ENCODE measurements at regions not wholly inside any gene's neighbourhood (a gene's known extent, or its start where the extent isn't known, plus 50 kb on each side); places are given as distances from the start of the nearest gene placed in this dataset.

DNA sequence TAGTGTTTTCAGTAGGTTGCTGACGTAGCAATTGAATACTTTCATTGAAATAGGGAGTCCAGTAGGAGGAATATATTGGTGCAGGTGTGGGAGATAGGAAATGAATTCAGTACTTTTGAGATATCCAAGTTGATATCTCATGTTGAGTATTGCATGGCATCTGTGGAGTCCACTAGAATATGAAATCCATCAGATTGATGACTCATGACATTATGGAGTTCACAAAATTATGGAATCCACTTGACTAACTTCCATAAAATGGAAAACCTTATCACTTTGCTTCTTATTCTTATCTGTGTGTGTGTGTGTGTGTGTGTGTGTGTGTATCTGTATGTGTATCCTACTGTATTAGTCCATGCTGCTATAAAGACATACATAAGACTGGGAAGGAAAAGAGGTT, 513.5 kb upstream of the ZEB2 start:
- no peak for DNase-seq

DNA sequence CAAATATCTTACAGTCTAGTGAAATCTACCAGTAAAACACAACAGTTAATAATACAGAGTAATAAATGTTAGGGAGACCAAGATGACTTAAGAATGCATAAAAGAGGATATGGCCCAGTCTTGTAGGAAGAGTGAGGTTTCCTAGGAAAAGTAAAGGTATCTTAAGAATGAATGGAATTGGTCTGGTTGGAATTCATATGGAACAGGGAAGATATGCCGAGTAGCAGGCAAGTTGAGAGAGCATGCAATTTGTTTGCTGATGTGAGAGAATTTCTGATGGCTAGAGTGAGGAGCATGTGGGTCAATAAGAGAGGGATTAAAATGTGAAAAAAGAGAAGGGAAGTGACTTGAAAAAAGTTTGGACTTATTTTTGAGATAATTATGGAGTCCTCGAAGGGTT, 512.9 kb upstream of the ZEB2 start:
- DNase-seq, result no peak

DNA sequence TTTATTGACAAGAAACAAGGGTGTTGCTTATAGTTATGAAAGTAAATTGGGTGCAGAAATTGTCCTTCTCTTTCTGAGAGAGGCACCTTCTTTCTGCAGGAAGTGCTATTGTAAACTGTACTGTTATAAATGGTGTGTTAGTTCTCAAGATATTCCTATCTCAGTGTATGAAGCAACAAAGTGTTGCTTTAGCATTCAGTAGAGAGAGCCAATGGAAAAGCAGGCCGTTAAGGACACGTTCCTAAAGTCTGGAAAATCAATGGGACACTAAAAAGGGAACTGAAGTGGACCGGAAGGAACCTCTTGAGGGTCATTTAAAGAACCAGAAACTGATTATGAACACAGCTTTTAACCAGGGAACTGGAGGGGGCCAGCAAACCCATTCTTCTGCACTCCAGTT, 510.0 kb upstream of the ZEB2 start:
- DNase-seq, result no peak

DNA sequence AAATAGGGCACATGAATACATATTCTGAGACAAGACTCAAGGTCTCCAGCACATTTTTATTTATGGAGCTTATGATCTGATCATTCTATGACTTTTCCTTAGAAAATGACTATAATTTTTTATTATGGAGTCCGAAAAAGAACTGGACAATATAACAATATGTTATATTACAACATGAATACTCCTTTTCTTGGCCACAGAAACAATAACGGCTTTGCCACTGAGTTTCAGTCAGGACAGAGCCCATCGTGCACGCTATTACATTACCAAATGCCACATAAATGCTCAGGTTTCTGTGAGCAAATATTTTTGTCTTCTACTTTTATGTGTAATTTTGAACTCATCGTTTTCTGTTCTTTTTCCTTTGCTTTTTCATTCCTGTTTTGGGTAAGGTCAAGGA, 509.2 kb upstream of the ZEB2 start:
- DNase-seq, result no peak

DNA sequence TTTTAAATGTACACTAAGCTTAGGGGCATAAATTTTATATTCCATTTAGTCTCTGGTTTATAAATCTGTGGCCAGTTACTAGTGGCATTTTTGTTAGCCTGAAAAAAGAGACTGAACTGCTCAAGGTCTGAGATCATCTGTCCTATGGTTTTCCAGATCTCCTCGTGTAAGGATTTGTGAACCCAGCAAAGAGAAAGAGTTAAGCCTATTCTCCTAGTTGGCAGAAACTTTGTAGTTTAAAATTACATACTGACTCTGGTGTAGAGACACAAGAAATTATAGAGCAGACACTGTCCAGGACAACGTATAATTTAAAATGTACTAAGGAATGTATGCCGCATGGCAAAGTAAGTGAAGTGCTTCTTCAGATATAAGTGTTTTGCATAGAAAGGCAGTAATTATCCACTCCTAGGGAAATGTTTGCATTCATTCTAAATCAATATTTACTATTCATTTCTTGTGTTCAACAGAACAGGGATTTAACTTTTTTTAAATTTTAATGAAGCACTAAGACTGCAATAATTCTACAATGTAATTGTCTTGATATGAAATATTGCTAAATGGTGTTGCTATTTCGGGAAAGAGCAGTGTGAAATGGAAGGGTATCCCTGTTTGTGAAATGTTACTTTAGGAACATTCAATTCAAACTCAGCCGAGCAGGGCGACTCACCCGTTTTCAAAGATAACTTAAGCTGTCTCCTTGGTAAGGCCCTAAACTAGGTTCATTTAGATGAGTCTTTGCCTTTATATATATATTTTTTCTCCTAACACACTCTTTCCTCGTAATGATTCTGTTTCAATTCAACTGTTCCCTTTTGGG, 508.4 kb upstream of the ZEB2 start:
- DNase-seq, result no peak

DNA sequence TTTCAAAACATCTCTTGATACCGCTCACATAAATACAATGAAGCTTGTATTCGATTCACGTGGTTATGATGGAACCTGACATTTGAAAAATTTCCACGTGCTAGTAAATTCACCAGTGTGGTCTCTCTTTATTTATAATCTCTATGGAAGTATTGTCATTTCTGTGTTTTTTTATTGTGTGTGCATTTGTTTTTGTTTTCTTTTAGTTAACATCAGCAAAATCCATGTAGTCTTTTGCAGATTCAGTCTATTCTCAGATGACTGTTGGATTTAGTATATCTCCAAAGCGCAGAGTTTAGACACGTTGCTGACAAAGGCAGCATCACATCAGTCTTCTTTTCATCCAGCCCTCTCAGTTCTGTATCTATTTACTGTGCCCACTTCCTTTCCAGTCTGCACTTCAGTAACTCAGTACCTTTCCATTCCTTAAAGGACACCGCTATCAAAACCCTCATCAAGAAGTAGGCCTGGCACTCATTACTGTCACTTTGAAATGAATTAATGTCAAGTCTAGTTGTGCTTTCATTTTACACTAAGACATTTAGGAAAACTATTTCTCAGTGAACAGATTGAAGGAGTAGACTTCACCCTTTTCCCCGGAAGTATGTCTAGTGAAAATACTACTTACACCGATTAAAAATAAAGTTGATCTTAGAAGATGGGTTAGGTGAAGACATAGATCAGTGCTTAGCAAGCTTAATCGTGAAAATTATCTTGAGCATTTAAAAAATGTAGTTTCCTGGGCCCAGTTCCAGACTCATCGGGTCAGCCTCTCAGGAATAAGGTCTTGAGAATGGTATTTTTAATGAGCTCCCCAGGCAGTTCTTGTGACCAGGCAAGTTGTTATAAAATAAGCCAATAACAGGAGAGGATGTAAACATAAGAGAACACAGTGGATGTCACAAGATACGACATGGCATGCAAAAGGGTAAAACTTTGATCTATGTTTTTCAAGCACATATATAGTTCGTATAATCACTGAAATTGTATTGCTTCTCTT, 506.8 kb upstream of the ZEB2 start:
- DNase-seq, result no peak

DNA sequence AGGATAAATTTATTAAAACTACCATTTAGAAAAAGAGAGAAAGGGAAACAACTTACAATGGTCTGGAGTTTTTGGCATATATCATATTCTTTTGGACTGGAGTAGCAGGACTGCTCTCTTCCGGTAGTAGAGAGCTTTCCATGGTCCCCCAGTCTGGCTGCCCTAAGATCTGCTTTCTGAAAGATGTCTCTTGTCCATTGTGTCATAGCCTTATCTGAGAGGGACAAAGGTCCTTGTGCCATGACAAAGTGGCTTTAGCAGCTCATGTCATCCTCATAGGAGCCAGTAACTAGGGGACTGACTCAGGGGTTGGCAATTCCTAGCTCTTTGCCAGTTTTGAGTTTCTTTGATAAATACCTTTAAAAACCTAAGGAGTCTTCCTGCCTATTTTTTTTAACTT, 505.5 kb upstream of the ZEB2 start:
- DNase-seq, result no peak

DNA sequence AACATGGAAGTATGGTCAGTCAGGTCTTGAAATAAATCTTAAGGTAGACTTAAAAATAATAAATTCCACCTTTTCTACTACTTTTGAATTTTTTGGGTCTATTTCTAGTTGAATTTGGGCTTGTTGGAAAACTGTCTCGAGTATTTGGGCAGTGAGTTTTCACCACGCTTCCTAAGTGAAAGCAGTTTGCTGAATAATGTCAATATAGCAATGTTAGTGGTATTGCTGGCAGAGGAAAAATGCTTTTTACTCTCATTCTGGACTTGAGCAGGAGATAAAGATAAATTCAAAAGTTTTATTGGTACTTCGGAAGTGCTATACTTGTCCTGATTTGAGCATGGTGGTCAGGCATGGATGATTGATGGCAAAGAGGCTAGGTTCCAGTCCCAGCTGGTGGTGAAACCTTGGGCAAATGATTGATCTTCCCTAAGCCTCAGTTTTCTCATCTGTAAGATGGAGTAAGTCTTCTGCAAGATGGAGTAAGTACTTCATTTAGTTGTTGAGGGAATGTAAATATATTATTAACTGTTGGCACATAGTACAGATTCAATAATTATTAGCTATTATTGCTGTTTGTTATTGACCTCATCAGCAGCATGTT, 503.5 kb upstream of the ZEB2 start:
- no peak for DNase-seq

DNA sequence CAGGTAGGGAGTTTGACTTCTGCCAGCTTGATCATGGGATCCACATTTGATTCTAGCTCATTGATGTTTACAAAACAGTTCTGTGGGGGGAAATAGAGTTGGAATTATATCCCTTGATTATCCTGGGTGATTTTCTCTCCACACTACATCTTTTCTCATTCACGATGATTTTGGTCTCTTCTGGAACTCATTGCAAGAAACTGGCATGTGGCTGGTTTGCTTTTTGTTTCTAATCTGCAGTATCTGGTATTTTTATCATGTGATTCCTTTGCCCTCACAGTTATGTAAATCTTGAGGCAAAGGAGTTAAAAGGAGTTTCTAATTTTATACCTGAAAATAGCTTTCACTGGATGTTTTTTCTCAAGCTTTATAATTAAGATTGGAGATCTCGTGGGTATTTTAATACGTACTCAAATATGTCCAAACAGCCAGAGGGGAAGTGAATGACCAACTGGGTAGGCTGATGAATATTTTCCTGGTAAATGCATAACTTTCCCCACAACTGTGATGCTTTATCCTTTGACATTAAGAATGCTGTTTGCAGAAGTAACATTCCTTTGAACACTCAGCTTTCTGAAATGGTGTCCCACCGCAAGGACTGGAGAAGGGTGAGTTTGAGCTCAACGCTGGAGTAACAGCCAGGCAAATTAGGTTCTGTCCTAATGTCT, 502.9 kb upstream of the ZEB2 start:
- DNase-seq, result no peak

DNA sequence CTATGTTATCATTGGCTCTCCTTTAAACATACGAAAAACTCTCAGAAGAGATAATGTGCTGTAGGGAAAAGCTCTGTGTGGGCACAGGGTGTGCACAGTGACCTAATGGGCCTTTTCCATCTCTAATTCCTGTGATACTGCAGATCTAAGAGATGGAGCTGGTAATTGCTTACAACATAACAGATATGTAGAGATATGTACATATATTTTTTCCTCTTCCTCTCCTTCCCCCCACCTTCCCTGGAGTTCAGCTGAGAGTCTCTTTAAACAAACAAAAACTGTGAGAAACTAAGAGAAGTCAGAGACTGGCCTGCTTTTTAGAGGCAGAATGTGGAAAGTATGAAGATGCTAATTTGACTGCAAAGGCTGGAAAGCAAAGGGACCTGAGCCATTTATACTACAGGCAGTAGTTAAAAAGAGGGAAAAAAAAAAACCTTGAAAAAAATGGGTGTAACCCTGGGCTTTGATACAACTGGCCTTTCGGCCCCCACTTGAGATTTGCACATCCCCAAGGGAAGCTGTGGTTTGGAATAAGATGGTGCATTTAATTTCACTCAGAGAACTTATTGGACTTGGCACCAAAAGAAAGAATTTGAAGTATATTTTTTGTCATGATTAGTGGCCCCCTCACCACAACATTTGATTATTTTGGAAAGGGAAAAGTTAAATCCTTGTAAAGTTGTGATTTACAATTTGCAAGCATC, 502.2 kb upstream of the ZEB2 start:
- DNase-seq, result no peak

DNA sequence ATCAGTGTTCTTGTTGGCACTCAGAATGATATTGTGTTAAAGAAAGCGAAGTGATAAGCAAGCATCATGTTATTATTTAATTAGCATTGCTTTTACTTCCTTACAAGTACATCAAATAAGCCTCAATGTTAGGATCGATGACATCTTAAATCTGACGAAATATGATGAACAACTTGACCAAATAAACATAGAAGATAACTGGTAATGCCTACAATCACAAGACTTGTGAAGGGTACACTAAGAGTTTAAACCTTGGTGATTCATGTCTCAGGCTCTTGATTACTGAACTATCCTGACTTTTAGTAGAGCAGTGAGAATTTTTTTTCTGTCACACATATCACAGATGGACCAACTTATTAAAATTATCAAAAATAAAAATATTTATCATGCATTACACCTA, 500.8 kb upstream of the ZEB2 start:
- no peak for DNase-seq

DNA sequence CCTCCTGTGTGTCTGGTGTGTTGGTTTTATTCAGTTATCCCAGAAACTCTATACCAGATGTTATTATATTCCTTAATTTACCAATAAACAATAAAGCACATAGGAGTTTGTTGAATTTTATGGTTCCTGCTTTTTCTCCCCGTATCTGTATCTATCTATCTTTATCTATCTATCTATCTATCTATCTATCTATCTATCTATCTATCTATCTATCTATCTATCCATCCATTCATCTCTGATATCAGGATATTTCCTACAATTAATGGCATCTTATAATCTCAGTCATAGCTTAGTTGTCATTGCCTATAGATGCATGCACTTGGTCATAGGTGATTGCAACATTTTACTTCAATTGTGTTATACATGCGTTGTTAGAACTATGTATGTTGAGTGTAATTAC, 500.2 kb upstream of the ZEB2 start:
- DNase-seq, result no peak

DNA sequence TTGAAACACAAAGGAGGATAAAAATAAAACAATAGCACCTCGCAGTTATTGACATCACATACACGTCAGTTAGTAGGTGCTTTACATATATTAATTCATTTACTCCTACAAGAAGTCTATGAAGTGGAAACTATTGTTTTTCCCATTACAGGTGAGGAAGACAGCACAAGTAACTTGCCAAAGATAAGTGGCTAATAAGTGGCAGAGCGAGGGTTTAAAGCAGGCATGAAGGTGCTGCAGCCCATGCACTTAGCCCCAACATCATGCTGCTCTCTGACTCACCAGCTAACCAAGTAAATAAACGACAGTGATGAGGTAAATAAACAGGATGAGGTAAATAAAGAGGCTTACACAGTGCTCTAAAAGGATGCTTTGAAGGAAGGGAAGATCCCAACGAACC, 498.6 kb upstream of the ZEB2 start:
- no peak for DNase-seq

DNA sequence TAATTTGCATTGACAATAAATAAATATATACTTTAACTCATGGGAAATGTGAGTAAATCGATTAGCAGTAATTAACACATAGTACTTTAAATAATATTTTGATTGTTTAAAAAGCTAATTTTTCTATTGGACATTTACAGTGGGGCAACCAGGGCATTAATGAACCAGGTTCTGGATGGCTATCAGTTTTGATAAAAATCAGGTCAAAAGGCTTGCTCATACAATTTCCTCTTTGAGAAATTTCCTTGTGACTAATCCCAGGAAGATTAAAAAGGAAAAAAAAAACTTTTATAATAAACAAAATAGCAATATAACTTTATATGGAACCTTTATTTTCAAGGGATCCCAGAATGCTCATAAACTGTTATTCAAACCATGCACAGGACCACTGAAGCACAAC, 497.2 kb upstream of the ZEB2 start:
- no peak for DNase-seq

DNA sequence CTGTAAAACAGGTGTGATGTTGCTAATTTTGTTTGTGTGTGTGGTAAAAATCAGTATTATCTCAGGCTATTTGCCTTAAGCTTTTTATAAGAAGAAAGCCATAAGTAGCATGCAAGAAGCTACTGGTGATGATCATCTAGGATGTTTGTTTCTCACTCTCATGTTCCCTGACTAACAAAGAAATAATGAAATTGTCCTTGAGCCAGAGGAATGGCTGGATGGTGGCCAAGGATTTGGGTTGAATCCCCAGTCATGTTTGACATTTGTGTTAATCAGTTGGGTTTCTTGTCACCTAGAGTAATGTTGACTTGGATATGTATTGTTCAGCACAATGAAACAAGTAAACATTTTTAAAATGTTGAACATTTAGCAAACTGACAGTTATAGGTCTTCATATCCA, 496.8 kb upstream of the ZEB2 start:
- no peak for DNase-seq

DNA sequence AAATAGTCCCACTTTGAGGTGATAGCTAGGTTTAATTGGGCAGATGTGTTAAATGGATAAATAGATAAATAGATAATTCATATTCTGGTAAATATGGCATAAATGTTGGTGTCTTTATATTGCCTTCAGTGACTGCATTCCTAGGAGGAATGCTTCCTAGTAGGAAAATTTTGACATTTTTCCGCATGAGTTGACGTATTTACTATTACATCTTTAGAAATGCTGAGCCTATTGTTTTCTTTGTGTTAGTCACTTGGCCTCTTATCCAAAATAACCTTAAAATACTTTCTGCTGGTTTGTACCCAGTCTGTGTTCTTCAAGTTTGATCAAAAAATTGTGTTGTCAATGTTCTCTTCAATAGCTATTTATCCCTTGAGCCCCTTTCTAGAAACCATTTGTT, 495.6 kb upstream of the ZEB2 start:
- DNase-seq, result no peak

DNA sequence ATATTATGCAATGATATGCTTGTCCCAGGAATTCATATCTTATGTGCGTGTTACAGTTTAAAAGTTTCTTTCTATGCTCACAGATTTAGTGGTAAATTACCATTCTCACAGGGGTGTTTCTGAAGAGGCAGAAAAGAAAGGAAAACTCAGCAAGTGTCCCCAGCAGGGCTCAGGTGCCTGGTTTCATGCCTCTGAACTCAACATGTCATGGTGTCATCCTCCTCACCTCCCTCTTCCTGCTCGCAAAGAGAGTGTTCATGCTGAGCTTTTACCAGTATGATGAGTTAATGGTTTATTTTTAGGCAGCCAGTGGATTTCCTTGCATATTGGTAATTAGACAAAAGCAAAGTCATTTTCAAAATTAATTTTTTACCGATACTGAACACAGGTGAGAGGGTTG, 492.9 kb upstream of the ZEB2 start:
- DNase-seq, result no peak

DNA sequence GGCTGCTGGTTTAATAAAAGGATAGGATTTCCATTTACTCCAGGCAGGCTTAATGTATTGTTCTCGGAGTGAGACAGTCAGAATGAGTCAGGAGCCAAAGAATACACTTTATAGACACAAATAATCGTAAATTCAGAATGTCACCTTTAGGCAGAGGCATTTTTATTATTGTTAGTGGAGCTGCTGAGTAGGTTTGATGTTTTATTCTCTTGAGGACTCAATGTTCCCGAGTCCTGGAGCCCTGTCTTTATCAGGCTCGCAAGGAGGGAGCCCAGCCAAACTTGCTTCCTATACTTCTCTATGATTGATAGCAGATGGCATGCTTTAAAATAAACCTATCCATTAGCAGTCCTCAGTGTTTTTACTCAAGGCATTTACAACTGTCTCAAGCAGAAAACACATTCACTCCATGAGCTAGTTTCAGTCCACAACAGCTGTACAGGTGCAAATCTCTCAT, 492.3 kb upstream of the ZEB2 start:
- no peak for DNase-seq

DNA sequence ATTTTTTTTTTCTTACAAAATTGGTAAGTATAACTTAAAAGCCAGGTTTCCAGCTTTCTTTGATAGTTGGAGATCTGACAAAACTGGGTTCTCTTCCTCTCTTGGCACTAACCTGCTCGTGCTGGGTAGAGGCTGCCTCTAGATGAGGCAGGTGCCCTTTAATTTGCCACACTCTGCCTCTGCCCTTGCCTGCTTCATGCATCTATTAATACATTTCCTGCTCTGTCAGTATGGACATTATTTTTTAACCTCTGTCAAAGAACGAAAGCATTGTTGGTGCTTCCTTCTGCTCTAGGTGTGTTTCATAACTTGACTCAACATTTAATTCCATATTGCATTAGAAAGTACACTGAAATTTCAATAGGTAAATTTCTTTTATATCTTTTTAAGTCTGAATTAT, 490.7 kb upstream of the ZEB2 start:
- no peak for DNase-seq

DNA sequence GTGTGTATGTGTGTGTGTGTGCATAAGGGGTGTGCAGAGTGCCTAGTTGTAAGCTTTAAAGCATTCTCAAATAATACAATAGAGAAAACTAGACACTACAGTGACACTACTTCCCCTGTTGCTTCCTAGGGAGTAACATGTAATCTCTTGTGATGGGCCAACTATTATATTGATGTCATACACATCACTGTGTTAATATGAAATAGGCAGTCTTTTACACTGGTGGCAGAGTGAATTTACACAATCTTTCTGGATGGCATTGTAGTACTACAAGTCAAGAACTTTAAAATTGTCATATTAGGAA, 488.0 kb upstream of the ZEB2 start:
- DNase-seq, result no peak

DNA sequence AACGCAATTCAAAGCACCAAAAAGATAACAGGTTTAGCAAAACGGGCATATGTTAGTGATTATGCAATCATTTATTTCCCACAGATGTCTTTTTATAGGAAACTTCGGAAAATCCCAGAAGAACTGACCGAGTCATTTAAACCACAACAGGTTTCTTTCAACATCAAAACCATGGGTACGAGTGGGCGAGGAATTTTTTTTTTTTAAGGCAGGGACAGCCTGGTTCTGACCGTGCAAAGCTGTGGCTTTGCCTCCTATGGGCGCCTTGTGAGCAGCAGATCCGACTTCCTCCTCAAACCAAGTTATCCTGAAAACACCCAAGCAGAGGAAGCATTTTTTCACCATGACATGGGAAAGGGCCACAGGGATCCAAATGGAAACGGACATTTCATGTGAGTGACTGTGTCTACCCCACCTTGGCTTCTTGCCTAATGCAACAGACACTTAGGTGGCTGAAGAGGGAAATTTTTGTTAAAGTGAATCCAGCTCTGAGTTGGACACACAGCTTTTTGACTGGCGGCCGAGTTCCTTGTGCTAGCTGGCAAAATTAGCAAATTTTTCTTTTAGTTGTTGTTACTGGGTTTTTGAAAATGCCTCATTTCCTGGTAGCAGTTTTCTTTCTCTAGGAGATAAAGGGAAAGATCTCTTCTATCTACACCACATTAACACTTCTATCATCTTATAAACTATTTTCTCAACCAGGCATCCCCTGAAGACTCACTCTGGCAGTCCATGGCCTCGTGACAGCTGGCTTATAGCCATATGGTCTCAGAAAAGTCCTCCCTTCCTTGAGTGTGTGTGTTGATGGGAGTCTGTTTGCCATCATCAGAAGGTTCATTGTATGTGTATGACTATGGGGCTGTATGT, 487.4 kb upstream of the ZEB2 start:
- DNase-seq, result no peak

DNA sequence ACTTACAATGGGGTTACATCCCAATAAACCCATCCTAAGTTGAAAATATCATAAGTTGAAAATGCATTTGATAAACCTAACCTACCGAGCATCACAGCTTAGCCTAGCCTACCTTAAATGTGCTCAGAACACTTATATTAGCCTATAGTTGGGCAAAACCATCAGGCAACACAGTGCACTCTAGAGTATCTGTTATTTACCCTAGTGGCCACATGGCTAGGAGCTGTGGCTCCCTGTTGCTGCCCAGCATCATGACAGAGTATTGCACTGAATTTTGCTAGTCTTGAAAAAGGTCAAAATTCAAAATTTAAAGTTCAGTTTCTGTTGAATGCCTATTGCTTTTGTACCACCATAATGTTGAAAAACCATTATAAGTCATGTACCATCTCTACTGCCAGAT, 482.7 kb upstream of the ZEB2 start:
- DNase-seq, result no peak
